GM19455 (cell line): ENCODE measurements at regions not wholly inside any gene's neighbourhood (a gene's known extent, or its start where the extent isn't known, plus 50 kb on each side); places are given as distances from the start of the nearest gene placed in this dataset.
"Not testable (repeated sequence)": the region's sequence is repeated elsewhere in the genome, so short reads cannot be mapped to it uniquely, and the experiment has no call there.

ENCODE experiments used
- ATAC-seq: cut with Tn5 transposase; IDR thresholded peaks from one replicate; pipeline ENCODE4 v1.9.1; 2021; ENCODE audit not compliant: unreplicated experiment

DNA sequence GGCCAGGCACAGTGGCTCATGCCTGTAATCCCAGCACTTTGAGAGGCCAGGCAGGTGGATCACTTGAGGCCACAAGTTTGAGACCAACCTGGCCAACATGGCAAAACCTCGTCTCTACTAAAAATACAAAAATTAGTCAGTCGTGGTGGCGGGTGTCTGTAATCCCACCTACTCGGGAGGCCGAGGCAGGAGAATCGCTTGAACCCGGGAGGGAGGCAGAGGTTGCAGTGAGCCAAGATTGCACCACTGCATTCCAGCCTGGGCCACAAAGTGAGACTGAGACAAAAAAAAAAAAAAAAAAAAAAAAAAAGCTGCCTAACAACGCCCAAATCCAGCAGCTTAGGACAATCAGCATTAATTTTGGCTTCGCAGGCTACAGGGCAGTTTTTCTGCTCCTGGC is 167.1 kb downstream of the GOSR1 start:
- ATAC-seq = not testable (repeated sequence)

DNA sequence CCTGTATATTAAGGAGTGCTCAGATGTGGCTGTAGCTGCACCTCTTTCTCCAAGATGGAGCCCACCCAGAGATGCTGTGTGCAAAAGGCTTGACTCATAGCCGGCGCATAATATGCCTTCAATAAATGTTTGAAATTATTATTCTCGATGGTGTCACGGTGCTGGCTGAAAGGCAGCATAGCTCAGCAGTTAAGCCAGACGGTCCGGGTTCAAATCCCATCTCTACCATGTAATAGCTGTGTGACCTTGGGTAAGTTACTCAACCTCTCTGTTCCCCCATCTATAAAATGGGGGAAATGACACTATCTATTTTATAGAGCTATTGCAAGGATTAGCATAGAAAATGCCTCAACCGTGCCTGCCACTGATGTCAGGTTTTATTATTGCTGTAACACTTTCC is 164.2 kb downstream of the GOSR1 start:
- not testable (repeated sequence) for ATAC-seq

DNA sequence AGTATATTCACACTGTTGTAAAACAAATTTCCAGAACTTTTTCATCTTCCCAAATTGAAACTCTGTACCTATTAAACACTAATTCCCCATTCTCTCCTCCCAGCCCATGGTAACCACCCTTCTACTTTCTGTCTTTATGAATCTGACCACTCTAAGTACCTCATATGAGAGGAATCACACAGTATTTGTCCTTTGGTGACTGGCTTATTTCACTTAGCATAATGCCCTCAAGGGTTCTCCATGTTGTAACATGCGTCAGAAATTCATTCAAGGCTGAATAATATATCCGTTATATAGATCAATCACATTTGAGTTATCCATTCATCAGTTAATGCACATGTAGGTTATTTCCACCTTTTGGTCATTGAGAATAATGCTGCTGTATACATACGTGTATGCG is 162.2 kb downstream of the GOSR1 start:
- ATAC-seq = not testable (repeated sequence)

DNA sequence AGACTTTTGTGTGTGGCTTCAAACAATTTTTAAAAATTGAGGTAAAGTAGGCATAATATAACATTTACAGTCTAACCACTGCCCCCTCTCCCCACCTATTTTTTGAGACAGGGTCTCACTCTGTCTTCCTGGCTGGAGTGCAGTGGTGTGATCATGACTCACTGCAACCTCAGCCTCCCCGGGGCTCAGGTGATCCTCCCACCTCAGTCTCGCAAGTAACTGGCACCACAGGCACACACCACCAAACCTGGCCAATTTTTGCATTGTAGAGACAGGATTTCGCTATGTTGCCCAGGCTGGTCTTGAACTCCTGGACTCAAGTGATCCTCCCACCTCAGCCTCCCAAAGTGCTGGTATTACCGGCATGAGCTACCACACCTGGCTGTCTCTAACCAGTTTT is 161.8 kb downstream of the GOSR1 start:
- ATAC-seq = not testable (repeated sequence)

DNA sequence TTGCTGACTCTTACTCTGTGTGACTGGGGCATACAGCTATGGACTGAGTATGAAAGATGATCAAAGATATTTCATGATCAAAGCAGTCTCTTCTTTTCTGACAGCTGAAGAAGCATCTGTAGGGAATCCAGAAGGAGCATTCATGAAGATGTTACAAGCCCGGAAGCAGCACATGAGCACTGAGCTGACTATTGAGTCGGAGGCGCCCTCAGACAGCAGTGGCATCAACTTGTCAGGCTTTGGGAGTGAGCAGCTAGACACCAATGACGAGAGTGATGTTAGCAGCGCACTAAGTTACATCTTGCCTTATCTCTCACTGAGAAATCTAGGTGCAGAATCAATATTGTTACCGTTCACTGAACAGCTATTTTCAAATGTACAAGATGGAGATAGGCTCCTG is 154.4 kb downstream of the GOSR1 start:
- ATAC-seq = not testable (repeated sequence)

DNA sequence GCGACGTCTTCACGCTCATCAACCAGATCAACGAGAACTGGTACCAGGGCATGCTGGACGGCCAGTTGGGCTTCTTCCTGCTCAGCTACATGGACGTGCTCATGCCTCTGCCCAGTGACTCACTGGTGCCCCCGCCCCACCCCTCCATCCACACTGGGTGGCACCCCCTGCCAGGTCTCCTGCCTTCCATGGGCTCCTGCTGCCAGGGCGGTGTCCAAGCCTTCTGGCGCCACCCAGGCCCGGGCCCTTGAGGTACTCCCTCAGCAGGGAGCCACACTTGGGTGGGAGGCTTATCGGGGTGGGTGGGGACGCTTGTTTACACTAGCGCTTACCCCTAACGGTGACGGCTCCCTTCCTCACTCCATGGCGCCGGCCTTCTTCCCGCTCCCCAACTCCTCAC is 148.2 kb downstream of the GOSR1 start:
- not testable (repeated sequence) for ATAC-seq

DNA sequence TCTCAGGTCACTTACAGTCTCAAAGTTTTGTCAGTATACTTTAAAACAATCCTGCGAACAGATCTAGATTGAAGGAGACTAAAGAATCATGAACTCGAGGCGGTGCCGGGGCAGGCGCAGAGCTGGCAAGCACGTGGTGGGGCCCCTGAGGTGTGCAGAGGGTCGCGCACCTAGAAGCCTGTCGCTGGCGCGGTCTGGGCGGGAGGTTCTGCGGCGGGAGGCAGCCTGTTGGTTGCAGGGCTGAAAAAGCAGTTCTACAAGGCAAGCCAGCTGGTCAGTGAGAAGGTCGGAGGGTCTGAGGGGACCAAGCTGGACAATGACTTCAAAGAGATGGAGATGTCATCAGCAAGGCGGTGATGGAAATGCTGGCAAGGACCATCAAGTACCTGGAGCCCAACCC is 147.0 kb downstream of the GOSR1 start:
- ATAC-seq = not testable (repeated sequence)

DNA sequence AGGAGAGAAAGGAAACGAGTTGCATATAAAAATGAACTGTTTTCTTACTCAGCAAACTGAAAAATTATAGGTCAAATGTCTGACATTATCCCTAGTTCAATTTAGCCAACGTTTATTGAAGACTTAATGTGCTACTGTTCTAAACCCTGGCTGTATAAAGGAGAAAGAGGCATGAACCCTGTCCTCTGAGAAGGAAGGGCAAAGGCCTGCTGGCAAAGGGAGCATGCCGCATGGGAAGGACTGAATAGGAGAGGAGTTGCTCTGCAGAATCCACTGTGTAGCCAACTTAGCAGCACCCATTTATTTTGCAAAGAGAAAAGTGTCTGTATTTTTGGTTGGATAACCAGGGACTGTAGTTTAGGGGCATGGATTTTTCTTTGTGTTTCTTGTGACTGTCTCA is 132.5 kb downstream of the GOSR1 start:
- not testable (repeated sequence) for ATAC-seq

DNA sequence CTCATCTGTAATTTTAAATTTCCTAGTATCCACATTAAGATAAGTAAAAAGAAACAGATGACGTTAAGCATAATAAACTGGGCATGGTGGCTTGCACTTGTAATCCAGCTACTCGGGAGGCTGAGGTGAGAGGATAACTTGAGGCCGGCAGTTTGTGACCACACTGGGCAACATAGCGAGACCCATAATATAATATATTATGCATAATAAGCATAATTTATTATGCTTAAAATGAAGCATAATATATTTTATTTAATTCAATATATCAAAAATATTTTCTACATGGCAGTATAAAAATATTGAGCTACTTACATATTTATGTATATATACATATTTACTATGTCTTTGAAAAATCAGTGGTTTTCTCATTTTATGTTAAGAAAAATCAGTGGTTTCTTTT is 128.3 kb downstream of the GOSR1 start:
- no peak for ATAC-seq

DNA sequence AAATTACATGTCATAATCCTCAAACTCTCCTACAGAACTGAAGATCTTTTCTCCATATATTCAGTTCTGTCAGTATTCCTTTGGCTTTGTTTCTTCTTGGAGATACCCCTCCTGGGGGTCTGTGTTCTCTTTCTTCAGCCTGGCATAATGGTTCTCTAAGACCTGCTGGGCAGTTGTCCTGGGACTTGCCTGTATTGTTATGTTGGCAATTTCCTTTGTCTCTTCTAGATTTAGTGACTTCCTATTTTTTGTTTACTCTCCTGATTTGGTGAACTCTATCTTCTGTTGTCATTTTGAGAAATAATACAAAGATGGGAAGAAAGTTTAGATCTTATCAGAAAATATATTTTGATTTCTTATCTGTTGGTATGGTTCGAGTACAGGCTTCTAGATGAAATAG is 127.8 kb downstream of the GOSR1 start:
- ATAC-seq = no peak

DNA sequence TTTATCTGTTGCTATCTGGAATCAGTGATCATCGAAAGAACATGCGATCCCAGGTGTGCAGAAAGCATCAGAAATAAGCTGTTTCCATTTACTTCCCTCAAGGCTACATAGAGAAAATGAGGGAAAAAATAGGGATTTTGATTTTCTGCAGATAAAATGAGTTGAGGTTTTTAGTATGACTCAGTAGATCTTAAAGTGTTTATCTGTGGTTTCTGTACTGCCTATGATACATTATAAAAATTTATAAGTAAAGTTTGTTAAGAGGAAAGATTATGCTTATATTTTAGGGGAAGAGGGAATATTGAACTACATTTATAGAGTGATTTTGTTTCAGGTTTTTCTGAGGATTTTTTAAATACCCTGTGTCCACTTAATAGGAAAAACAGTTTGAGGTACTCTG is 125.2 kb downstream of the GOSR1 start:
- ATAC-seq = not testable (repeated sequence)

DNA sequence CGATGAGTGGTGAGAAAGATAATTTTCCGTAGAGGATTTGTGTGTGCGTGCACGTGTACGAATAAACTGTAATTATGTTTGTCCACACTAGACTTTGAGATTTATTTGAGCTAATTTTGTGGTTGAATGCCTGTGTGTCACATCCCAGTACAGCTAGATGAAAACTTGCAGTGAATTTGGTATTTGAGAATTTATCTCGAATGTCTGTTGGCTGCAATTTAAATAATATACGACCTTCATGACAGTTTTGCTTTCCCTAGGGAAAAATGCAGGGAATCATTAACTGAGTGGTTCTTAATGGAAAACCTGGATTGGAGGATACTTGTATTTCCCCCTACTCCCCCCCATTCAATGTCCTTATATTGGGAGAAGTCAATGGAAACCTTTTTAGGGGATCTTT is 124.8 kb downstream of the GOSR1 start:
- not testable (repeated sequence) for ATAC-seq

DNA sequence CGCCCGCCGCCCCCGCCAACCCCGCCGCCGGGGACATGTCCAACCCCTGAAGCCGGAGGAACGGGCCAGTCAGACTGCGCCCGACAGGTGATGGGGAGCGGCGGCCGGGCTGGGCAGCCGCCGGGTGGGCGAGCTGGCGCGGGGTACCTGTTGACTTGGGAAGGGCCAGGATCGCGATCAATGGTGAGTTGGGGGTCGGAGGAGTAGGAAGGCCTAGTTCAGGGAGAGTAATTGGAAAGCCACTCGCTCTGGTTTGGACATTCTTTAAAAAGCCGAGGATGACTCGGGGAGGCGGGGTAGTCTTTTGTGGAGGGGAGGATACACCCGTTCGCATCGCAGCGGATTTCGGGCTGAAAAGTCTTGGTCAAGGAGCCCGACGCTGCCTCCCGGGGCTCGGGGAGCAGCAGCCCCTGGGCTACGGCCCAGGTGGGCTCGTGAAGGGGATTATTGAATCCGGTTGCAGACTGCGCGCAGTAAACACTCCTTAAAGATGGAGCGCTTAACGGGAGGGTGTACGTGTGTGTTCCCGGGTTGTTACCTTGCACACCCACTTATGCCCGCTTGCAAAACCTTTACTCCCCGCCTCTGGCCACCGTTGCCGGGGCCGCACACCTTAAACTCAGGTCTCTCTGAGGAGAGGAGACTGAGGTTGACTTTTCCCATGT is 123.8 kb downstream of the GOSR1 start:
- no peak for ATAC-seq

DNA sequence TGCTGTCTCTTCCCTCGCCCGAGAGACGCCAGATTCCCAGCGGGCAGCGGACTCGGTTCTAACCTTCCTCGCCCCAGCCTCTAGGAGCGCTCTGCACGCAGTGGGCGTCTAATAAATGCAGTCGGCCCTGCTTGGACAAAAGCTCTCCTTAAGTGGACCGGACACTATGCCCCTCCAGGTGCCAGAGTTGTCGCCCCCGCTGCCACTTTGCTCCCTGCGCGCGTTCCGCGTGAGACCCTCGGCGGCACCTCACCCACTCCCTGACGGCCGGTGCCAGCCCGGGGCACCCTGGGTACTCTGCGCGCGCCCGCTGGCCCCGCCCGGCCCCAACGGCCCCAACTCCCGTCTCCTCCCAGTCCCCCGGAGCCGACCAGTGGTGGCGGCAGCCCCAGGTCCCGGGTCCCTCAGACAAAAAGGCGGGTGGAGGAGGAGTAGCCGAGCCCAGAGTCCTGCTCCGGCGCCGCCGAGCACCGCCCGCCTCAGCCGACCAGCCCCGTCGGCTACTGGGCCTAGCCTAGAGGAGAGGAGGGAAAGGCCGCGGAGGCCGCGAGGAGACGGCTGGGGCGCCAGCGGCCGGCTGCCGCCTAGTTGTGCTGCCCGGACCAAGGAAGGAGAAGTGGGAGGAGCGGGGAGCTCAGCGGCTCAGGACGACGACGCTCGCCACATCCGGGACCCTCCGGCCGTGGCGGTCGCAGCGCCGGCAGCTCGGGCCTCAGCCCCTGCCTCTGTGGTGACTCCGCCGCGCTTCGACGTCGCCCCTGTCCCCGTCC is 123.0 kb downstream of the GOSR1 start:
- ATAC-seq = peak; percentile 94

DNA sequence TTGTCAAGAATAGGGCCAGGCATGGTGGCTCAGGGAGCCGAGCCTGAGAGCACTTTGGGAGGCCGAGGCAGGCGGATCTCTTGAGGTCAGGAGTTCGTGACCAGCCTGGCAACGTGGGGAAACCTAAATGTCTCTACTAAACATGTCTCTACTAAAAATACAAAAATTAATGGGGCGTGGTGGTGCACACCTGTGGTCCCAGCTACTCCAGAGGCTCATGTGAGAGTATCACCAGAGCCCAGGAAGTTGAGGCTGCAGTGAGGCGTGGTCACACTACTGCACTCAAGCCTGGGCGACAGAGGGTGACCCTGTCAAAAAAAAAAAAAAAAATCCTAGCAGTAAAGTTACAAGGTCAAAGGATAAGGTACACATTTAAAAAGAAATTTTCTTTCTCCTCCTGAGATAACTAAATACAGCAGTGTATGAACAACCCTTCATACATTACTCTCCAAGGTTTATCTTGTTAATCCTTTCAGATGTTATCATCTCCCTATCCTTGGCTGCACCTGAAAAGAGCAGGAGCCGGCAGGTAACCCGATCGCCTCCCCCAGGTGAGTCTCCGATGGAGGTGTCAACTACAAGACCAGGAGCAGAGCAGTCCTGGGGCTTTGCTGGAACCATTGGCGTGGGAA is 122.3 kb downstream of the GOSR1 start:
- no peak for ATAC-seq

DNA sequence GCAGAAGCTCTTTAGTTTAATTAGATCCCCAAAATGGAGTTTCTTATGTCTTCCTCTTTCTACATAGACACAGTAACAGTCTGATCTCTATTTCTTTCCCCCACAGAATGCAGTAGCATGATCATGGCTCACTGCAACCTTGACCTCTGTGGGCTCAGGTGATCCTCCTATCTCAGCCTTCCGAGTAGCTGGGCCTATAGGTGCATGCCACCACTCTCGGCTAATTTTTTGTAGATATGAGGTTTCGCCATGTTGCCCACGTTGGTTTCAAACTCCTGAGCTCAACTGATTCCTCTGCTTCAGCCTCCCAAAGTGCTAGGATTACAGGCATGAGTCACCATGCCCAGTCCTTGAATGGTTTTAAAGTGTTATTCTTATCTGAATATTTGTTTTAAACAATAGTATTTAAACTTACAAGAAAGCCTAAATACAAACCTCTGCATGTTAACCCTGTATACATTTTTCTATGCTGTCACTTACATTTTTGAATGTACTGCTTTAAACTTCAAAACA is 120.6 kb downstream of the GOSR1 start:
- ATAC-seq = no peak

DNA sequence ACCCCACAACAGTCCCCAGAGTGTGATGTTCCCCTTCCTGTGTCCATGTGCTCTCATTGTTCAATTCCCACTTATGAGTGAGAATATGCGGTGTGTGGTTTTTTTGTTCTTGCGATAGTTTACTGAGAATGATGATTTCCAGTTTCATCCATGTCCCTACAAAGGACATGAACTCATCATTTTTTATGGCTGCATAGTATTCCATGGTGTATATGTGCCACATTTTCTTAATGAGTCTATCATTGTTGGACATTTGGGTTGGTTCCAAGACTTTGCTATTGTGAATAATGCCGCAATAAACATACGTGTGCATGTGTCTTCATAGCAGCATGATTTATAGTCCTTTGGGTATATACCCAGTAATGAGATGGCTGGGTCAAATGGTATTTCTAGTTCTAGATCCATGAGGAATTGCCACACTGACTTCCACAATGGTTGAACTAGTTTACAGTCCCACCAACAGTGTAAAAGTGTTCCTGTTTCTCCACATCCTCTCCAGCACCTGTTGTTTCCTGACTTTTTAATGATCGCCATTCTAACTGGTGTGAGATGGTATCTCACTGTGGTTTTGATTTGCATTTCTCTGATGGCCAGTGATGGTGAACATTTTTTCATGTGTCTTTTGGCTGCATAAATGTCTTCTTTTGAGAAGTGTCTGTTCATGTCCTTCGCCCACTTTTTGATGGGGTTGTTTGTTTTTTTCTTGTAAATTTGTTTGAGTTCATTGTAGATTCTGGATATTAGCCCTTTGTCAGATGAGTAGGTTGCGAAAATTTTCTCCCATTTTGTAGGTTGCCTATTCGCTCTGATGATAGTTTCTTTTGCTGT is 120.0 kb downstream of the GOSR1 start:
- not testable (repeated sequence) for ATAC-seq

DNA sequence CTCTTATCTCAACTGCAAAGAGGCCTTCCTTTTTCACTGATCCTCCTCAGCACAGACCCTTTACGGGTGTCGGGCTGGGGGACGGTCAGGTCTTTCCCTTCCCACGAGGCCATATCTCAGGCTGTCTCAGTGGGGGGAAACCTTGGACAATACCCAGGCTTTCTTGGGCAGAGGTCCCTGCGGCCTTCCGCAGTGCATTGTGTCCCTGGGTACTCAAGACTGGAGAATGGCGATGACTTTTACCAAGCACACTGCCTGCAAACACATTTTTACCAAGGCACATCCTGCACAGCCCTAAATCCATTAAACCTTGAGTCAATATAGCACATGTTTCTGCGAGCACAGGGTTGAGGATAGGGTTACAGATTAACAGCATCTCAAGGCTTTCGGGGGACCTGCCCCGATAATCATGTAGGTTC is 117.8 kb downstream of the GOSR1 start:
- not testable (repeated sequence) for ATAC-seq

DNA sequence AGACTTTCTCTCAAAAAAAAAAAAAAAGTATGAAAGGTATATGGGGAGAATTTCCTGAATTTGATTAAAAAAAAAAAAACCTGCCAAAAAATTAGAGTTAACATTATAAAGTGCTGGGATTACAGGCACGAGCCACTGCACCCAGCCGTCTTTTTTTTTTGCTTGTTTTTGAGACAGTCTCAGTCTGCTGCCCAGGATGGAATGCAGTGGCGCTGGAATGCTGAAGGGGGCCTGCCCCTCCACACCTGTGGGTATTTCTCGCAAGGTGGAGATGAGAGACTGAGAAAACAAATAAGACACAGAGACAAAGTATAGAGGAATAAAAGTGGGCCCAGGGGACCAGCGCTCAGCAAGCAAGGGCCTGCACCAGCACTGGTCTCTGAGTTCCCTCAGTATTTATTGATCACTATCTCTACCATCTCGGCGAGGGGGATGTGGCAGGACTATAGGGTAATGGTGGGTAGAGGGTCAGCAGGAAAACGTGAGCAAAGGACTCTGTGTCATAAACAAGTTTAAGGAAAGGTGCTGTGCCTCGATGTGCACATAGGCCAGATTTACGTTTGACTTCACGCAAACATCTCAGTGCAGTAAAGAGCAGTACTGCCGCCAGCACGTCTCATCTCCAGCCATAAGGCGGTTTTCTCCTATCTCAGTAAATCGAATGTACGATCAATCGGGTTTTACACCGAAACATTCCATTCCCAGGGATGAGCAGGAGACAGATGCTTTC is 117.2 kb downstream of the GOSR1 start:
- ATAC-seq = no peak

DNA sequence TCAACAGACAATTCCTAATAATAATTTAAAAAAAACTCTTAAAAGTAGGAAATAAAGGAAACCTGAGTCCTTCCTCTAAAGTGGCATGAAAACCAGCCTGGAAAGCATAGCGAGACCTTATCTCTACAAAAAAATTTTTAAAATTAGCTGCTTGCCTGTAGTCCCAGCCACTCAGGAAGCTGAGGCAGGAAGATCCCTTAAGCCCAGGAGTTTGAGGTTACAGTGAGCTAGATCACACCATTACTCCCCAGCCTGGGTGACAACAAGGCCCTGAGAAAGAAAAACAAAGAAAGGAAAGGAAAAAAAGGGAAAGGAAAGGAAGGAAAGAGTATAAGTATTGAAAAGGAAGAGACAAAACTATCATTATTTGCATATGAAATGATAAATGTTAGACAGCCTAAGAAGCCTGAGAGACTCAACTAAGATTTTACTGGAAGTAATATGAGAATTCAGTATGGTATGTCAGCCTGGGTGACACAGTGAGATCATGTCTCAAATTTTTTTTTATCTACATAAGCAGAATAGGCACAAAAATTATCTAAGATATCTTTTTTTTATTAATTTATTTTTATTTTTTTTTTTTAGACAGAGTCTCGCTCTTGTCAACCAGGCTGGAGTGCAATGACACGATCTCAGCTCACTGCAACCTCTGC is 113.0 kb downstream of the GOSR1 start:
- no peak for ATAC-seq
